ENCODE measurements at regions not wholly inside any gene's neighbourhood (a gene's known extent, or its start where the extent isn't known, plus 50 kb on each side); places are given as distances from the start of the nearest gene placed in this dataset.

DNA sequence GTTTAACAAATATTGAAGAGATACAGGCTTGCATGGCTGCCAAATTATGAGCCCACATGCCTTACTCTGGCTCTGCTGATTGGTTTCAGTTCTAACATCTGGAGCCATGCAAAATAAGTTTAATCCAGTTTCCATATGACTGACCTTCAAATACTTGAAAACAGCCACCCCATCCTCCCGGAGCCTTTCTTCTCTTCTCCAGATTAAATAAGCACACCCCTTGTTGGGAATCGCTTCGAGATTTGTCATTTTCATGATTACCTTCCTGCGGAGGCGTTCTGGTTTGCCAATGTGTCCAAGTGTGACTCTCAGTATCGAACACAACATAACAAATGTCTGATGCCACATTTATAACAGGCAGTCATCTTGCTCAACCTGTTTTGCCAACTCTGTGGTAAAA lies 101.6 kb upstream of the JADE1 start:
- peak in 1 of 2 donors; percentile 58 for DNase-seq (ENCODE audit: low read depth in 1 of 2, low spot score in 1 of 2)
- TF ChIP-seq, protein P1, sequence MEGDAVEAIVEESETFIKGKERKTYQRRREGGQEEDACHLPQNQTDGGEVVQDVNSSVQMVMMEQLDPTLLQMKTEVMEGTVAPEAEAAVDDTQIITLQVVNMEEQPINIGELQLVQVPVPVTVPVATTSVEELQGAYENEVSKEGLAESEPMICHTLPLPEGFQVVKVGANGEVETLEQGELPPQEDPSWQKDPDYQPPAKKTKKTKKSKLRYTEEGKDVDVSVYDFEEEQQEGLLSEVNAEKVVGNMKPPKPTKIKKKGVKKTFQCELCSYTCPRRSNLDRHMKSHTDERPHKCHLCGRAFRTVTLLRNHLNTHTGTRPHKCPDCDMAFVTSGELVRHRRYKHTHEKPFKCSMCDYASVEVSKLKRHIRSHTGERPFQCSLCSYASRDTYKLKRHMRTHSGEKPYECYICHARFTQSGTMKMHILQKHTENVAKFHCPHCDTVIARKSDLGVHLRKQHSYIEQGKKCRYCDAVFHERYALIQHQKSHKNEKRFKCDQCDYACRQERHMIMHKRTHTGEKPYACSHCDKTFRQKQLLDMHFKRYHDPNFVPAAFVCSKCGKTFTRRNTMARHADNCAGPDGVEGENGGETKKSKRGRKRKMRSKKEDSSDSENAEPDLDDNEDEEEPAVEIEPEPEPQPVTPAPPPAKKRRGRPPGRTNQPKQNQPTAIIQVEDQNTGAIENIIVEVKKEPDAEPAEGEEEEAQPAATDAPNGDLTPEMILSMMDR (IDR thresholded peaks at IDR 0.05; ENCODE audit: low read depth, low read length) = no peak
- Histone ChIP-seq H3K27me3 (no peaks in the 10 kb centered on the region), H3K27ac (no peak overlapping the region), H3K36me3 (no peaks in the 10 kb centered on the region), H3K4me1 (ENCODE audit: low read depth) (no peaks in the 10 kb centered on the region), H3K9me3 (ENCODE audit: low read depth) (no peaks in the 10 kb centered on the region), H3K4me3 (no peak overlapping the region)

DNA sequence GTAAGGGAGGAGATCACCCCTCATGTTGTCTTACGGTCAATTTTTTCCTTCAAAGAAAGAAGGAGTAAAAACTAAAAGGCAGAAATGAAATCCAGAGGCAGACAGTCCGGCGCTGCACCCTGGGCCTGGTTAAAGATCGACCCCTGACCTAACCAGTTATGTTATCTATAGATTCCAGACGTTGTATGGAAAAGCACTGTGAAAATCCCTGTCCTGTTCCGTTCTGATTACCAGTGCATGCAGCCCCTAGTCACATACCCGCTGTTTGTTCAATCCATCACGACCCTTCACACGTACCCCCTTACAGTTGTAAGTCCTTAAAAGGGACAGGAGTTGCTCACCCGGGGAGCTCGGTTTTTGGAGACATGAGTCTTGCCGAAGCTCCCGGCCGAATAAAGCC lies 105.6 kb upstream of the JADE1 start:
- TF ChIP-seq, protein P1 (IDR thresholded peaks at IDR 0.05; ENCODE audit: low read depth, low read length) = no peak
- Histone ChIP-seq H3K27me3 (no peaks in the 10 kb centered on the region), H3K4me1 (ENCODE audit: low read depth) (no peaks in the 10 kb centered on the region), H3K4me3 (no peak overlapping the region), H3K27ac (no peak overlapping the region), H3K36me3 (no peaks in the 10 kb centered on the region), H3K9me3 (ENCODE audit: low read depth) (no peaks in the 10 kb centered on the region)
- no peak for DNase-seq (ENCODE audit: low read depth in 1 of 2, low spot score in 1 of 2)

- DNase-seq (ENCODE audit: low read depth in 1 of 2, low spot score in 1 of 2) = no peak
- H3K36me3 ChIP-seq = no peaks in the 10 kb centered on the region
- no peaks in the 10 kb centered on the region for H3K27me3 ChIP-seq
- TF ChIP-seq, protein P1 (IDR thresholded peaks at IDR 0.05; ENCODE audit: low read depth, low read length) = no peak
- no peak overlapping the region for H3K27ac ChIP-seq
- H3K4me3 ChIP-seq = no peak overlapping the region
- no peaks in the 10 kb centered on the region for H3K4me1 ChIP-seq (ENCODE audit: low read depth)
- no peaks in the 10 kb centered on the region for H3K9me3 ChIP-seq (ENCODE audit: low read depth)
Observed at GRCh38 chr4:128700659-128701350, 108.7 kb upstream of the JADE1 start.

DNA sequence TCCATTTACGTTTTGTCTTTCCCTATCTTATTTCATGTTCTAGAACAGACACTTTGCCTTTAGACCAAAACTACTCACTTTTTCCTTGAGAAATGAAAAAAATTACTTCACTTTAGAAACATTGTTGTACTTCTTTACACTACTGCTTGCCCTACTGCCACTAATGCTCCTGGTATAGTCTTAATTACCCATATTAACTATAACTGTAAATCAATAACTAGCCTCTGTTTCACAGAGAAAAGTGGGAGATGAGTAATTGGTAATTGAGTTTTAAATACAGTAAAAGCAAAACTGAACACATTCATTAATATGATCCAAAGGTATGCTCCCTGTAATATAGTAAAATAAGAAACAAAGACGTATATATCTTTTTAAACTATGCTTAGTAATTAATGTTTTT lies 111.1 kb upstream of the JADE1 start:
- Histone ChIP-seq H3K4me3 (no peak overlapping the region), H3K36me3 (no peaks in the 10 kb centered on the region), H3K27me3 (no peaks in the 10 kb centered on the region), H3K27ac (no peak overlapping the region), H3K9me3 (ENCODE audit: low read depth) (no peaks in the 10 kb centered on the region), H3K4me1 (ENCODE audit: low read depth) (no peaks in the 10 kb centered on the region)
- TF ChIP-seq, protein P1 (IDR thresholded peaks at IDR 0.05; ENCODE audit: low read depth, low read length) = no peak
- DNase-seq (ENCODE audit: low read depth in 1 of 2, low spot score in 1 of 2) = no peak

GRCh38 chr4:128697323-128697722 lies 112.2 kb upstream of the JADE1 start:
- no peak for DNase-seq (ENCODE audit: low read depth in 1 of 2, low spot score in 1 of 2)
- no peaks in the 10 kb centered on the region for H3K4me1 ChIP-seq (ENCODE audit: low read depth)
- TF ChIP-seq, protein P1 (IDR thresholded peaks at IDR 0.05; ENCODE audit: low read depth, low read length) = no peak
- no peak overlapping the region for H3K27ac ChIP-seq
- H3K4me3 ChIP-seq = no peak overlapping the region
- no peaks in the 10 kb centered on the region for H3K27me3 ChIP-seq
- H3K36me3 ChIP-seq = no peaks in the 10 kb centered on the region
- no peaks in the 10 kb centered on the region for H3K9me3 ChIP-seq (ENCODE audit: low read depth)
